SIG-M5 treated with dmso at 0.1 percent for 504 hours (cell line): ENCODE measurements at regions not wholly inside any gene's neighbourhood (a gene's known extent, or its start where the extent isn't known, plus 50 kb on each side); places are given as distances from the start of the nearest gene placed in this dataset.
A peak's percentile ranks its signal among the peaks of the same experiment; 100 is the strongest.

Experiments used
- DNase-seq: peaks from one replicate; lab custom pipeline; 2025; ENCODE audit not compliant: unreplicated experiment; lab: John Stamatoyannopoulos, UW

DNA sequence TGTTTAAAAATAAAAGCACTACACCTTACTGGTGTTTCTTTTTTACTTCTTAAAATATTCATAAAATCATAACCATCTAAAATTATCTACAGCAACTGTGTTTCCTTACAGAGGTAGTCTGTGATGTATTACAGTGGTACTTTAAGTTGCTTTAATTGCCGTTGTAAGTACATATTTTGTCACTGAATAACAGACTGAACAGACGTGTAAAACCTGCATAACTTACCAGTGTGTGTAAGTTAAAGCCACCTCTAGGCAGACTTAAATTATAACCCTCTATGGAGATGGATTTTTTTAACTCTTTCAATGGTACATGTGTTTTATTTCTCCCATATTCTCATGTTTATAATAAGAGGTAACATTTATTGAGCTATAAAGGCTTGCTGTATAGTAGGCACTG is 166.8 kb downstream of the NR4A2 start:
- DNase-seq: no peak

DNA sequence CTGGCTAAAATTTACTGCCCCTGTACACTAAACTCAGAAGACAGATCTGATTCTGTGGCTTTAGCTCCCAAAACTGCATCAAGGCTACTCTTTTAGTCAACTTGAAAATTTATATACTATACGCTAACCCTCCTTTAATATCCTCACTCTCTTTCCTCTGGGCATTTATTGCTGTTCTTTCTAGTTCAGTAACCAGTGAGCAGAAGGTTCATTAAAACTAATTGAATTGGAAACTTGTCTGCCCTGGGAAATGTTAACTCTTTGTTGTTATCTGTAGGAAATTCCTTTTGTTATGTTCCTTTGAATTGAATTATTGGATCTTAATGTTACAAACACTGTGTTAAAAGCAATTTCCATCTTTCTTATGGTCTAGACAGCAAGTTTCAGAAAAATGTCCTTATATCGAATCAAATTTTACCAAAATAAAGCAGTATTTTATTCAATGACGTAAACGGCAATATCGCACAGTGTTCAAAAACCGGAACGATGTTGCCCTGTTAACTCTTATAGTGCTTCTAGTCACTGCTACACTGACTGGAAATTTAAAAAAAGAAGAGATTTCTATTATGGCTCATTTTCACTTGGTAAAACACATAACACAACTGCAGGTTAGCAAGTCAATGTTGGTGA is 168.3 kb downstream of the NR4A2 start:
- no peak for DNase-seq

DNA sequence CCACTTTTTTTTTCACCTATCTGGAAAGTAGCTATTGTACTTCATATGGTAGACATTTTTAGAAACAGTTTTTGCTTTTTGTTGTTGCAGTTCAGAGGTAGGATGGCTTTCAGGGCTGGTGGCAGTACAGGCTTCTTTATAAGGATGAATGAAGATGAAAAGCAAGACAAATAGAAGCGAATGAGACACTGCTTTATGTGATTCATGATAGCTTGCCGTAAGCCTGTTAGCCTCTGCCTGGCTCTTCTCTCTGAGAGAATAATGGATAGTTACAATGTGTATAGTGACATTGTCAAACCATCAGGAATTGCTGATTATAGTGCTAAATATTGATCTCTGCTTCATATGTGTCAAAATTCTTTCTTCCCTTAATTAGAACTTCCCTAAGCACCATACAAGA is 173.7 kb downstream of the NR4A2 start:
- DNase-seq: no peak

DNA sequence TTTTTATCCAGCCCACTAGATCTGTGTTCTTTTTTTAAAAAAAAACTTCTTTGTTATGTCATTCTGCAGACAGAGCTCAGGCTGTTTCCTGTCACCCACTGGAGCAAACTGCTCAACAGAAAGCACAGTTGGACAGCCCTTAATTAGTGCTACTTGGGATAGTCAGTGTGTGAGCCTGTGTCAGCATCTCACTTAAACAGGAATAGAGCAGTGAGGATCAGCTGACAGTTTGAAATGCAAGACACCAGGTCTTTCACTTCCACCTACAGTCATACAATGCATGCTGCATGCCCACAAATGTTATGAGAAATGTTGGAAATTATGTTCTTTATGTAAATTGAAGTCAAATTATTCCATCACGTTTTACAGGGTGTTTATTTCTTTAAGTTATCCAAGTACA is 174.9 kb downstream of the NR4A2 start:
- DNase-seq: no peak

DNA sequence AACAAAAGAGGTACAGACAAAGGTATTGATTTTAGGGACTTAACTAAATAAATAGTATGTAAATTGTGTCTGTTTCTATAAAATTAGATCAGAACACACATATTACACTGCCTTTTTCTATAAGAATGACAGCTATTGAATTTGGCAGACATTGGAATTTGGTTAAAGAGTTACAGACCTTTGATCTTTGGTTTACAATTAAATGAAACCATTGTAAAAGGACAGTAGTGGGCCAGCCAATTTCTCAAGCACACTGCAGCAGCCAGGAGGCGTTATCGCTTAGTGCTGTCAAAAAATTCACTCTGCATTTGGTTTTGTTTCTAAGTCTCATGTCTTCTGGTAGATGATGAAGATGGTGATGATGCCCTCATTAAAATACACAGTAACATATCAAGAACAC is 175.9 kb downstream of the NR4A2 start:
- DNase-seq: no peak

DNA sequence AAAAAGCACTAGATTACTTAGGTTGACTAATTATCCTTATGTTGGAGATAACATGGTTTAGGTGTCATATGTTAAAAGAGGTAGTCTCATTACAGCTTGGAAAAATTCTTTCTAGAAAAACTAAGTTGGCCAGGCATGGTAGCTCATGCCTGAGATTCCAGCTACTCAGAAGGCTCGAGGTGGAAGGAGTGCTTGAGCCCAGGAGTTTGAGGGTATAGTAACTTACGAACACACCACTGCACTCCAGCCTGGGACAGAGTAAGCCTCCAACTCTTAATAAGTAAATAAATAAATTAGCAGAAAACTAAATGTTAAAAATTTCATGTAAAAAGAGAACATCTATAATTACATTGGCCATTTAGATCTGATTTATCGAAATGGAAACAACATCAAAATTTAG is 177.2 kb downstream of the NR4A2 start:
- DNase-seq: no peak

DNA sequence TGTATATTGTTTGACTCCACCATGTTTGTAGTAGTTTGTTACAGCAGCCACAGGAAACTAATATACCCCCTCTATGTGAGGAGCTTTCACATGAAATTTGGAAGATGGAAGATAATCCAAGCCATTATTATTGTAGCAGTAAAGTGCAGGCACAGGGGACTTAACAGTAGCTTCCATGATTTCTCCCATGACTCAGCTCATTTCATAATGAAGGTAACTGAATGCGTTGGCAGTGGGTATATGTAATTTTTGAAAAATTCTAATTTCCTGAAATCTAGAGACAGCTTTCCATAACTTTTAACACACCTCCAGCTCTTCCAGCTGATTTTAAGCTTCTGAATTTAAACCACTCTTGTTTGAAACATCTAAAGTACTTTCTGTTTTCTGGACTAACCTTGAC is 181.2 kb downstream of the NR4A2 start:
- DNase-seq: no peak

DNA sequence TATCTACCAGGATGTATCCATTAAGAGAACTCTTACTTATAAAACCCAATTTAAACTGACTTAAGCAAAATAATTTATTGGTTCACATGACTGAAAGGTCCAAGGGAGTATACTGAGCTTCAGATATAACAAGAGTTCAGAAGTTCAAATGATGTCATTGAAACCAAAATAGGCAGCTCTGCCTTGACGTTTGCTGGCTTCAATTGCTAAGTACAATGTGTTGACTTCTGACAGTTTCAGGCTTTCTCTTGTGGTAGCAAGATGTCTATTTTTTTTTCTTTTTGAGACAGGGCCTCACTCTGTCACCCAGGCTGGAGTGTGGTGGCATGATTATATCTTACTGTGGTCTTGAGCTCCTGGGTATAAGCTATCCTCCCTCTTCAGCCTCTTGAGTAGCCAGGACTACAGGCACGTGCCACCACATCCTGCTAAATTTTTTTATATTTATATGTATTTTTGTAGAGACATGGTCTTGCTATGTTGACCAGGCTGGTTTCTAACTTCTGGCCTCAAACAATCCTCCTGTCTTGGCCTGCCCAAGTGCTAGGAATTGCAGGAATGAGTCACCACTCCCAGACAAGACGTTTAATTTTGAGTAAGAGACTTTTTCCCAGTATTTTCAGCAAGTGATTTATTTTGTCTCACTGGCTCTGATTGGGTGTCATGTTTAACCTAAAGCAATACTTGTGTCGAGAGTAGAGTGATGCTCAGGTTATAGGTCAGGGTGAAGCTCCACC is 184.8 kb downstream of the NR4A2 start:
- no peak for DNase-seq

DNA sequence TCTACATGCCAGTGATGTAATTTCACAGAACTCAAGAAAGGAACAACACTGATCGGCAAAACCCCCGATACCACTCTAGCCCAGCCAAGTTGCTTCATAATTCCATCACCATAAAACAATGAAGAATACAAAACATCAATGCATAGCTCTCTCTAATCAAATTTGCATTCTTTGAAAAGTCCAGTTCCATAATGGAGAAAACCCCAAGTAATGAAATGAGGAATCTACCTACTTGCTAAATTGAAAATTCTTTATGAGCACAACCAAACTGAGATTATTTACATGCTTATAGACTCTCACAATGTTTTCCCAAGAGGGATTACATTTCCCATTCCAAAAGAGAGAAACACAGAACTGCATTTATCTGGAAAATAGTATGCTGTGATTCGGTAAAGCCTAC is 186.5 kb downstream of the NR4A2 start:
- no peak for DNase-seq

DNA sequence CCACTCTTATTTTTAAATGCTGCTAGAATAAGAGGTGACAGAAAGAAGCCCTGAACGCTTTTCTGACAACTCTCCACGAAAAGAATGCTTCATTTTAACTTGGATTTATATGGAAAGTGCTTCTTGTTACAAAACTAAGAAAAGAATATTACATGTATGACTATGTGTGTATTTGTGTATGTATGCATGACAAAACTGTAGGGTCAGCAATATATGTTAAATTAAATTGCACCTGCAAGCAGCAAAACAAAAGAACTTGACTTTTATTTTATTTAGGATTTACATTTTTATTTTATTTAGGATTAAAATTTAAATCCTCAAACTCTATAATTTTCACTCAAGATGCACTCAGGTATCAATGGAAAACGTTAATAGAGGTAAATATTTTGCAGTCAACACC is 187.1 kb downstream of the NR4A2 start:
- no peak for DNase-seq

DNA sequence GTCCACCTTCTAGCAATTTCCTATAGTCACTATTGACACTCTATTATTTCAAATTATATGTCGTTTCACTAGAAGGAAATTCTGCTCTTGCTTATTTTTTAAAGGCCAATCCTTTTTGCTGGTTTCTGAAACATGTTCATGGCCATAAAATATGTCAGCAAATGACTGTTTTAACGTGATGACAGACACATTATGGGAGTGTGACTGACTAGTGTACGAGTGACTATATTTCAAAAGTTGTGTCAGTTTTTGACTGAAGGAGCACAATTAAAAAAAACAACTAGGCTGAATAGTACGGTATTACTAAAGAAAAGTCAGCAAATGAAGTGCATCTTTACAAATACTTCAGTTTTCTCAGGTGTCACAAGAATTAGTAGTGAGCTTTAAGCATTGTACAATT is 196.0 kb downstream of the NR4A2 start:
- no peak for DNase-seq

DNA sequence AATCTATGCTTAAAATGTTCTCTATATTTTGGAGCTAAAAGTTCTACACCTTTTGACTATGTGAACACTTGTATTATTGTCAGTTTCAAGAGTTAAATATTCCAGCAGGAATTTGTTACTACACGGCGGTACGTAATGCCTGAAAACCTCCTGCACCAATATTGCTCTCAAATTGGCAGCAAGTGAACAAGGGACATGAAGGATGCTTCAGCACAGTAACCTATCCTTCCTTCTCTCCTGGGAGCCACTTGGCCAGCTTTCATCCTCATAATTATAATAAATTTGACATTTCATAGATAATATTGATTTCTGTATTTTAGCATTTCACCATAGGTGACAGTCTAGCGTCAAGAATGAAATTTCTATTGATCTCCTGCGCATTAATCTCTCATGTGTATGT is 197.6 kb downstream of the NR4A2 start:
- DNase-seq: no peak

DNA sequence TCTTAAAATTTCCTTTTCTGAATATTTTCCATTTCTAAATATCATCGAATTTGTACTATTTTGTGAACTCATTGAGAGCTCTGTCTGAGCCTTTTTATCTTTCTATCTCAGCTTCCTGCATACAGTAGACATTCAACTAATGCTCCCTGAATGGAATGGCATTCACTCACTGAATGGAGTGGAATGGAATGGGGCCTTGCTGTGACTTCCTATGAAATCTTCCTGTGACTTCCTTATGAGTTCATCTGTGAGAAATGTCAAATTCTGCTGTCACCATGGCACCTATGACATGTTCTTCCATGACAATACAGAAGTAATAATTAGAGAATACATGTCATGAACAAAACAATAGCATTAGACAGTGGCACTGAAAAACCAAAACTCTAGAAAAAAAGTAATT is 199.6 kb downstream of the NR4A2 start:
- DNase-seq: no peak

DNA sequence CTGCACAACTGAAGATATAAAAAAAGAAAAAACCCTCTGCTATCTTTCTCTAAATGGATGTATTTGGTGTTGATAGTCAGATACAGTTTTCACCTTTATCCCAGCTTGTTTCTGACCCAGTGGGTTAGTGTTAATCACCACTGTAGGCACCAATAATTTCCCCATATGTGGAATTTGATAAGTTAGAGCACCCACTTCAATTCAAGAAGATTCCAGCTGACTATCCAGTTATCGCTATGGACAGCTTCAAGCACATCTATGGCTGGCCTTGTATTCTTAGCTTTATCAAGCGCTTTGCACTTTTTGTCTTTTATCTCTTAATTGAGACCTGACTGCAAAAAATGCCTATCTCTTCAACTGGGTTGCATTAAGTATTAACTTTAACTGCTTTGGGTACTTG is 200.4 kb downstream of the NR4A2 start:
- no peak for DNase-seq

DNA sequence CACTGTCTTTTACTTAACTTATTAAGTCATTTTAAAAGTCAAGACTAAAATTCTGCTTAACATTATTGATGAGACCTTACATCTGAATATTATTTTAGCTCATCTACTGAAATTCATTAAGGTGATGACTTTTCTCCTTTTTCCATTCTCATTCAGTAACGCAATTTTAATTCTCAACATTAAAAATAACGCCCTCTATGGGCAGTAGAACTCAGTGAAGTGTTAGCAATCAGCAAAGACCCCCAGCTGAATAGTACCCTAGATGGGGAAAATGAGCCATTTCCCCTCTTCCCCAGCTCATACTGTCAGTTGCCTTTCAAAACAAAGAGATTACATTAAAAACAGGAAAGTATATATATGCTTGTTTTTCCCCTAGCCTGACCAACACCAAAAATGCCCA is 203.3 kb downstream of the NR4A2 start:
- DNase-seq: no peak

DNA sequence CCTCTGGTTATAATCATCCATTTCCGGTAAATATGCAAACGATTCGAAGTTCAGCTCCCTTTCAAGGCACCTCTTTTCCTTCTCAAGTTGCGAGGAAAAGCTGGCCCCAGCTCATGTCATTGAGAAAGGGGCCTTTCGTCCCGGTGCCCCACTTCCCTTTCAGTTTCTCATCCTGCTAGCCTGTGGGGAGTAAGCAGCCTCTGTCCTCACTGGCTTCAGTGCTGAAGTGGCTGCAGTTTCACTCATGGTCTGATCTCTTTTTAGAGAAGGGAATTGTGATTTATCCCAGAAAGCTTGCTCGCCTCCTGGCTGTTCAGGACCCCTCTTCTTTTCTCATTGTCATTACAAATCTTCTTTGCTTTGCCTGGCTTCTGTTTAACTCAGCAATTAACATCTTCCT is 207.5 kb downstream of the NR4A2 start:
- DNase-seq: no peak

DNA sequence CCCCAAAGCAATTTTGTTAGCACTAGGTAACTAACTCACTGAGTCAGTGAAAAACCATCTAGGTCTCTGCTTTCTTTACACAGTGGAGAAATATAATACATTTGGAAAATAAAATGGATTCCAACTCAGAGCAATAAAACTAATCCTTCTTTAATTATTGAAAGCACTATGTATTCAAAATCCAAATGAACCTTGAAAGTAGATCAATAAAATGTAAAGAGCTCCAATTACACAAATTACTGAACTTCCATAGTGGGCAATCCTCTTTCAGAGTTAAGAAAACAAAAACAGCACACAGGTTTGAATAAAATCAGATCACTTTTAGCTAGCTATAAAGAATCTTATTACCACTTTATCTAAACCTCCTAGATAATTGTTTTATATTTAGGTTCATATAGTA is 208.1 kb downstream of the NR4A2 start:
- DNase-seq: no peak

DNA sequence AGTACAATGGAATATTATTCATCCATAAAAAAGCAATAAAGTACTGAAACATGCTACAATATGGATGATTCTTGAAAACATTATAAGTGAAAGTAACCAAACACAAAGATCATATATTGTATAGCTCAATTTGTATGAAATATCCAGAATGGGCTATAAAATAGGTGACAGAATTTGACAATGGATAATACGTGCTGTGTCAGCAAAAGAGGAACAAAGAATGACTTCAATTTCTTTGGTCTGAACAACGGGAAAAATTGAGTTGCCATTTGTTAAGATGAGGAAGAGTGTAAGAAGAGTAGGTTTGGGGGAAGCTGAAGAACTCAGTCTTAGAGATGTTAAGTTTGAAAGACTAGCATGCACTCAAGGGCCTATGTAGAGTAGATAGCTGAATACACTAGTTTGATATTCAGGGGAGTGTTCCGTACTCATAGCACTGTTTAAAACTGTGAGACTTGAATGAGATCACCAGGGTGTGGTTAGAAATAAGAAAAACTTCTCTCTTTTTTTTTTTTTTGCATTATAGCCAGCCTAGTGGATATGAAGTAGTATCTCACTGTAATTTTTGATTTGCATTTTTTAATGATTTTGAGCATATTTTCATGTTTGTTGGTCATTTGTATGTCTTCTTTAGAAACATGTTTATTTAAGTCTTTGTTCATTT is 213.6 kb downstream of the NR4A2 start:
- DNase-seq: no peak

DNA sequence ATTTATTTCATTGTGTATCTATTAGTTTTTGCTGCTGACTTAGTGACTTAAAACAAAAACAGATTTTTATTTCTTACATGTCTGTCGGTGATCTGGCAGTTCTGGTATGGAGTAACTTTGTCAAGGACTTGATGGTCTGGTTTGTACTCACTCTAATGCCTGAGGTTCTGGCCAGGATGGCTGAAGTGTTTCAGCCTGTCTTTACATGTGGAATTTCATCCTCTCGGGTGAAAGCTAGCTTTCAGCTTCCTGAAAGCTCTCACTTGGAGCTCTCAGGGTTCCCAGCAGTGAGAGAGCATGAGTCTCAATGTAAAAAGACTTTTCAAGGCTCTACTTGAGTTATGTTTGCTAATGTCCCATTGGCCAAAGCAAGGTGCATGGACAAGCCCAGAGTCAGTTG is 216.4 kb downstream of the NR4A2 start:
- no peak for DNase-seq

DNA sequence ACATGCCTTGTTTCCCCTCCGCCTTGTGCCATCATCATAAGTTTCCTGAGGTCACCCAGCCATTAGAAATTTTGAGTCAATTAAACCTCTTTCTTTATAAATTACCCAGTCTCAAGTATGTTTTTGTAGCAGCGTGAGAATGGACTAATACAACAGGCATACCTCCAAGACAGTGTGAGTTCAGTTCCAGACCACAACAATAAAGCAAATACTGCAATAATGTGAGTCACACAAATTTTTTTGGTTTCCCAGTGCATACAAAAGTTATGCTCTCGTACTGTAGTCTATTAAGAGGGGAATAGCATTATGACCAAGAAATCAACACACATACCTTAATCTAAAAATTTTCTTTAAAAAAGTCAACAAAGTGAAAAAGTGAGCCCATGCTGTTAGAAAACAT is 217.2 kb downstream of the NR4A2 start:
- no peak for DNase-seq

DNA sequence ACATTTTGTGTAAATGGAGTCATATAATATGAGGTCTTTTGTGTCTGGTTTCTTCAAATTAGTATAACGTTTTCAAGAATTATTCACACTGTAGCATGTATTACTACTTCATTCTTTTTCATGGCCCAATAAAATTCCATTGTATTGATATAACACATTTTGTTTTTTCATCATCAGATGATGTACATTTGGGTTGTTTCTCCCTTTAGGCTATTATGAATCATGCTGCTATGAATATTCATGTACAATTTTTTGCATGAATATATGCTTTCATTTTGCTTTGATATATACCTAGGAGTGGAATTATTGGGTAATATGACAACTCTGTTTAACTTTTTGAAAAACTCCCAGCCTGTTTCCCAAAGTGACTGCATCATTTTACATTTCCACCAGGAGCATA is 220.2 kb downstream of the NR4A2 start:
- no peak for DNase-seq

DNA sequence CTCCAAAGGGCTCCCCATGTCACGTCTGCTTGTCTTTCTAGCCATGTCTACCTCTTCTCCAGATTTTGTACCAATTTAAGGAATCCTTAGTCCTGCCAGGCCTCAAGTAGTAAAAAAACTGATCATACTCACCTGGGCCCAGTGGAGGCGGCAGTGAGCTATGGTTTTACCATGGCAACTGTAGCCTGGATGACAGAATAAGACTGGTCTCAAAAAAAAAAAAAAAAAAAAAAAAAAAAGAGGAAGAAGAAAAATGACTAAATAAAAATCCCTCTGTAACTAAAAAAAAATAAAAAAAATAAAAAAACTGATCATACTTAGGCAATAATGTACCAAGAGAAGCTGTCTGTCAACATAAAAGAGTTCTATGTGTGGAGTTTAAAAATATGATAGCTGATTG is 221.6 kb downstream of the NR4A2 start:
- peak; percentile 56 for DNase-seq

DNA sequence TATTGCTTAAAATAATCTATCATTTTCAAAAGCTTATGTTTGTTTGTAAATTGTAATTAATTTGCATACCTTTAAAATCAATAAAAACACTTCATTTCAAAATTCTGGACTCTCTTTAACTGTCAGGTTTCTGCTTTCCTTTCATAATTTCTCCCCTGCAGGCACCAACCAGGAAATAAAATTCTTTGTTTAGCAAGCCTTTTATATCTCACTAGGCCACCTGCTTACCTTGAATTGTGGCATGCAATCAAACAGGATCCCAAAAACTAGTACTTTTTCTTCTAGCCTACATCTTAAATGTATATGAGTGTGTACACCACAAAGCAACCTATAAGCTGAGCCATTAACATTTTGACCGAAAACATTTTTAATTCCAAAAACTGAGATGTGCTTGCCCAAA is 233.1 kb downstream of the NR4A2 start:
- no peak for DNase-seq
